GM23338 (cell line): ENCODE measurements at regions not wholly inside any gene's neighbourhood (a gene's known extent, or its start where the extent isn't known, plus 50 kb on each side); places are given as distances from the start of the nearest gene placed in this dataset.
"Not testable (repeated sequence)": the region's sequence is repeated elsewhere in the genome, so short reads cannot be mapped to it uniquely, and the experiment has no call there.

Source experiments
- ATAC-seq: fragments of 200-7000 bp; cut with Tn5 transposase; 3 replicates; pipeline ENCODE4 v1.9.1; 2020
- DNase-seq: peaks from one replicate; pipeline ENCODE4 v3.0.0-alpha.2; 2015; ENCODE audit warnings: low spot score
- H2AFZ ChIP-seq: fragments of 200-600 bp; sonication (generic); 2 replicates; pipeline ENCODE4 v1.8.0; 2016; ENCODE audit warnings: antibody characterized with exemption, mild to moderate bottlenecking, moderate library complexity
- H3F3A ChIP-seq: fragments of 200-600 bp; sonication (generic); replicated peaks from 2 replicates; pipeline ENCODE4 v1.8.0; 2017; ENCODE audit warnings: antibody characterized with exemption, mixed run types, low read depth
- H3K27ac ChIP-seq: fragments of 200-600 bp; sonication (generic); 2 replicates; pipeline ENCODE4 v1.6.1; 2016; ENCODE audit warnings: low read depth
- H3K27me3 ChIP-seq: fragments of 200-600 bp; sonication (generic); 2 replicates; pipeline ENCODE4 v1.8.0; 2016; ENCODE audit warnings: mild to moderate bottlenecking, mixed run types, moderate library complexity; ENCODE audit not compliant: insufficient read depth
- H3K36me3 ChIP-seq: fragments of 200-600 bp; sonication (generic); 2 replicates; pipeline ENCODE4 v1.8.0; 2016; ENCODE audit warnings: mild to moderate bottlenecking; ENCODE audit not compliant: insufficient read depth
- H3K4me1 ChIP-seq: fragments of 200-600 bp; sonication (generic); 2 replicates; pipeline ENCODE4 v1.8.0; 2016; ENCODE audit warnings: mild to moderate bottlenecking, moderate library complexity; ENCODE audit not compliant: insufficient read depth
- H3K4me2 ChIP-seq: fragments of 200-600 bp; sonication (generic); 2 replicates; pipeline ENCODE4 v1.7.1; 2017; ENCODE audit warnings: mixed run types
- H3K4me3 ChIP-seq: fragments of 200-600 bp; sonication (generic); 2 replicates; pipeline ENCODE4 v1.6.1; 2016; ENCODE audit warnings: mixed run types
- H3K79me2 ChIP-seq: fragments of 200-600 bp; sonication (generic); replicated peaks from 2 replicates; pipeline ENCODE4 v1.8.0; 2017; ENCODE audit warnings: mild to moderate bottlenecking; ENCODE audit not compliant: insufficient read depth
- H3K9me2 ChIP-seq: fragments of 200-600 bp; sonication (generic); 2 replicates; pipeline ENCODE4 v1.8.0; 2017; ENCODE audit not compliant: insufficient read depth
- H4K20me1 ChIP-seq: fragments of 200-600 bp; sonication (generic); replicated peaks from 2 replicates; pipeline ENCODE4 v1.8.0; 2017; ENCODE audit warnings: mild to moderate bottlenecking; ENCODE audit not compliant: insufficient read depth
- H3K27ac Mint-ChIP-seq: 2 replicates; pipeline ENCODE4 v1.8.0; 2020; ENCODE audit warnings: inconsistent platforms, mild to moderate bottlenecking, moderate library complexity, mixed read lengths
- H3K27me3 Mint-ChIP-seq: 3 replicates; pipeline ENCODE4 v1.8.0; 2022; ENCODE audit warnings: low read depth, mild to moderate bottlenecking, moderate library complexity, mixed read lengths, inconsistent platforms; ENCODE audit not compliant: insufficient read depth, poor library complexity
- H3K36me3 Mint-ChIP-seq: 3 replicates; pipeline ENCODE4 v1.8.0; 2021; ENCODE audit warnings: low read depth, mild to moderate bottlenecking, inconsistent platforms, moderate library complexity, mixed read lengths
- H3K4me1 Mint-ChIP-seq: 3 replicates; pipeline ENCODE4 v1.8.0; 2020; ENCODE audit warnings: mild to moderate bottlenecking, inconsistent platforms, mixed read lengths
- H3K4me3 Mint-ChIP-seq: 3 replicates; pipeline ENCODE4 v1.8.0; 2021; ENCODE audit warnings: moderate library complexity, mild to moderate bottlenecking, inconsistent platforms, mixed read lengths
- H3K9me3 Mint-ChIP-seq: 3 replicates; pipeline ENCODE4 v1.8.0; 2020; ENCODE audit warnings: moderate library complexity, mild to moderate bottlenecking, inconsistent platforms, mixed read lengths
- CREB1 ChIP-seq: fragments of 250-450 bp; sonication (Bioruptor Pico); IDR thresholded peaks from 2 replicates; pipeline ENCODE4 v1.5.0; 2020; ENCODE audit warnings: low read depth, mild to moderate bottlenecking, moderate library complexity
- EZH2 ChIP-seq: fragments of 200-600 bp; sonication (generic); IDR thresholded peaks from one replicate; pipeline ENCODE4 v1.8.0; 2017; ENCODE audit warnings: antibody characterized with exemption, mild to moderate bottlenecking, low read depth; ENCODE audit not compliant: unreplicated experiment
- EZH2phosphoT487 ChIP-seq: fragments of 200-600 bp; sonication (generic); IDR thresholded peaks from one replicate; pipeline ENCODE4 v1.8.1; 2018; ENCODE audit warnings: antibody characterized with exemption; ENCODE audit not compliant: unreplicated experiment
- JUNB ChIP-seq: IDR thresholded peaks from one replicate; pipeline ENCODE4 v1.6.1; 2016; ENCODE audit warnings: antibody characterized with exemption; ENCODE audit not compliant: unreplicated experiment
- NANOG ChIP-seq: IDR thresholded peaks from 2 replicates; pipeline ENCODE4 v1.6.1; 2016; ENCODE audit warnings: antibody characterized with exemption, borderline replicate concordance
- POLR2AphosphoS5 ChIP-seq: IDR thresholded peaks from 2 replicates; pipeline ENCODE4 v1.6.1; 2016; ENCODE audit warnings: antibody characterized with exemption, low read depth
- STAT1 ChIP-seq: IDR thresholded peaks from one replicate; pipeline ENCODE4 v1.6.1; 2016; ENCODE audit warnings: antibody characterized with exemption; ENCODE audit not compliant: unreplicated experiment
- TF ChIP-seq, protein P1 (sequence below), 2 experiments: fragments of 200-600 bp in 1 of 2; sonication (generic) in 1 of 2; conservative IDR thresholded peaks; 2 replicates each; pipeline versions ENCODE4 v1.5.1 to v1.6.1; 2016 to 2017; ENCODE audit warnings: antibody characterized with exemption in 2 of 2, low read depth in 2 of 2, mild to moderate bottlenecking in 2 of 2, moderate library complexity in 1 of 2
- TF ChIP-seq, protein P2 (sequence below): fragments of 250-450 bp; sonication (Bioruptor Pico); IDR thresholded peaks from 2 replicates; pipeline ENCODE4 v1.5.0; 2020; ENCODE audit warnings: mild to moderate bottlenecking, moderate library complexity
- TF ChIP-seq, protein P3 (sequence below): IDR thresholded peaks from one replicate; pipeline ENCODE4 v1.6.1; 2018; ENCODE audit warnings: antibody characterized with exemption; ENCODE audit not compliant: unreplicated experiment
- TF ChIP-seq, protein P4 (sequence below): IDR thresholded peaks from 2 replicates; pipeline ENCODE4 v1.6.1; 2016; ENCODE audit warnings: antibody characterized with exemption

DNA sequence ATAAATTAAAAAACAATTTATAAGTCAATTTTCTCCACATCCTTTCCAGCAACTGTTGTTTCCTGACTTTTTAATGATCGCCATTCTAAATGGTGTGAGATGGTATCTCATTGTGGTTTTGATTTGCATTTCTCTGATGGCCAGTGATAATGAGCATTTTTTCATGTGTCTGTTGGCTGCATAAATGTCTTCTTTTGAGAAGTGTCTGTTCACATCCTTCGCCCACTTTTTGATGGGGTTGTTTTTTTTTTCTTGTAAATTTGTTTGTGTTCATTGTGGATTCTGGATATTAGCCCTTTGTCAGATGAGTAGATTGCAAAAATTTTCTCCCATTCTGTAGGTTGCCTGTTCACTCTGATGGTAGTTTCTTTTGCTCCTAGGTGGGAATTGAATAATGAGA is 539.4 kb downstream of the ADCYAP1 start:
- H2AFZ ChIP-seq, H3K27ac ChIP-seq, H3K36me3 ChIP-seq, H3K9me2 ChIP-seq, H3K4me2 ChIP-seq, H3K4me3 Mint-ChIP-seq, H3K9me3 Mint-ChIP-seq, H3K27ac Mint-ChIP-seq, H3K27me3 ChIP-seq, DNase-seq, ATAC-seq, H3F3A ChIP-seq, H3K36me3 Mint-ChIP-seq, H3K79me2 ChIP-seq, H3K27me3 Mint-ChIP-seq, H3K4me1 Mint-ChIP-seq, H3K4me3 ChIP-seq, H3K4me1 ChIP-seq, H4K20me1 ChIP-seq: not testable (repeated sequence)

DNA sequence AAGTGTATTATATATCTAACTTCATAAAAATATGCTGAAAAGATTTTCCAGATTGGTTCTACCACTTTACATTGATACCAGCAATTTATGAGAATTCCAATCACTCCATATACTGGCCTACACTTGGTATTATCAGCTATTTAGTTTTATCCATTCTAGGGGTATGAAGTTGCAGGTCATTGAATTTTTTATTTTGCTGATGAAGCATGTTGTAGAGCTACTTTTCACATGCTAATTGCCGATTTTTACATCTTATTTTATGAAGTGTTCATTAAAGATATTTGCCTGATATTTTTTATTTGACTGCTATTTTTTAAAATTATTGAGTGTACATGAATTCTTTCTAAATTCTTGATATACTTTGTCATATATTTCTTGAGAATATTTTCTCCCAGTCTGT is 542.1 kb downstream of the ADCYAP1 start:
- Histone ChIP-seq H3K4me3 (no peak overlapping the region), H3K4me2 (no peak overlapping the region), H3K27me3 (no peaks in the 10 kb centered on the region), H3K27ac (no peak overlapping the region), H3K4me1 (no peaks in the 10 kb centered on the region), H3F3A (no peaks in the 10 kb centered on the region), H3K79me2 (no peaks in the 10 kb centered on the region), H3K9me2 (no peaks in the 10 kb centered on the region), H4K20me1 (no peaks in the 10 kb centered on the region), H2AFZ (no peak overlapping the region), H3K36me3 (no peaks in the 10 kb centered on the region)
- Mint-ChIP-seq H3K36me3 (no peaks in the 10 kb centered on the region), H3K27ac (no peak overlapping the region), H3K4me3 (no peak overlapping the region), H3K27me3 (no peaks in the 10 kb centered on the region), H3K4me1 (no peaks in the 10 kb centered on the region; the same call in 2 of the 3 replicates), H3K9me3 (no peaks in the 10 kb centered on the region)
- no peak for ATAC-seq
- no peak for DNase-seq
- TF ChIP-seq, protein P1, sequence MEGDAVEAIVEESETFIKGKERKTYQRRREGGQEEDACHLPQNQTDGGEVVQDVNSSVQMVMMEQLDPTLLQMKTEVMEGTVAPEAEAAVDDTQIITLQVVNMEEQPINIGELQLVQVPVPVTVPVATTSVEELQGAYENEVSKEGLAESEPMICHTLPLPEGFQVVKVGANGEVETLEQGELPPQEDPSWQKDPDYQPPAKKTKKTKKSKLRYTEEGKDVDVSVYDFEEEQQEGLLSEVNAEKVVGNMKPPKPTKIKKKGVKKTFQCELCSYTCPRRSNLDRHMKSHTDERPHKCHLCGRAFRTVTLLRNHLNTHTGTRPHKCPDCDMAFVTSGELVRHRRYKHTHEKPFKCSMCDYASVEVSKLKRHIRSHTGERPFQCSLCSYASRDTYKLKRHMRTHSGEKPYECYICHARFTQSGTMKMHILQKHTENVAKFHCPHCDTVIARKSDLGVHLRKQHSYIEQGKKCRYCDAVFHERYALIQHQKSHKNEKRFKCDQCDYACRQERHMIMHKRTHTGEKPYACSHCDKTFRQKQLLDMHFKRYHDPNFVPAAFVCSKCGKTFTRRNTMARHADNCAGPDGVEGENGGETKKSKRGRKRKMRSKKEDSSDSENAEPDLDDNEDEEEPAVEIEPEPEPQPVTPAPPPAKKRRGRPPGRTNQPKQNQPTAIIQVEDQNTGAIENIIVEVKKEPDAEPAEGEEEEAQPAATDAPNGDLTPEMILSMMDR (conservative IDR thresholded peaks at IDR 0.05; ENCODE audit: low read depth in 2 of 2), result no peak
- TF ChIP-seq, protein P2, sequence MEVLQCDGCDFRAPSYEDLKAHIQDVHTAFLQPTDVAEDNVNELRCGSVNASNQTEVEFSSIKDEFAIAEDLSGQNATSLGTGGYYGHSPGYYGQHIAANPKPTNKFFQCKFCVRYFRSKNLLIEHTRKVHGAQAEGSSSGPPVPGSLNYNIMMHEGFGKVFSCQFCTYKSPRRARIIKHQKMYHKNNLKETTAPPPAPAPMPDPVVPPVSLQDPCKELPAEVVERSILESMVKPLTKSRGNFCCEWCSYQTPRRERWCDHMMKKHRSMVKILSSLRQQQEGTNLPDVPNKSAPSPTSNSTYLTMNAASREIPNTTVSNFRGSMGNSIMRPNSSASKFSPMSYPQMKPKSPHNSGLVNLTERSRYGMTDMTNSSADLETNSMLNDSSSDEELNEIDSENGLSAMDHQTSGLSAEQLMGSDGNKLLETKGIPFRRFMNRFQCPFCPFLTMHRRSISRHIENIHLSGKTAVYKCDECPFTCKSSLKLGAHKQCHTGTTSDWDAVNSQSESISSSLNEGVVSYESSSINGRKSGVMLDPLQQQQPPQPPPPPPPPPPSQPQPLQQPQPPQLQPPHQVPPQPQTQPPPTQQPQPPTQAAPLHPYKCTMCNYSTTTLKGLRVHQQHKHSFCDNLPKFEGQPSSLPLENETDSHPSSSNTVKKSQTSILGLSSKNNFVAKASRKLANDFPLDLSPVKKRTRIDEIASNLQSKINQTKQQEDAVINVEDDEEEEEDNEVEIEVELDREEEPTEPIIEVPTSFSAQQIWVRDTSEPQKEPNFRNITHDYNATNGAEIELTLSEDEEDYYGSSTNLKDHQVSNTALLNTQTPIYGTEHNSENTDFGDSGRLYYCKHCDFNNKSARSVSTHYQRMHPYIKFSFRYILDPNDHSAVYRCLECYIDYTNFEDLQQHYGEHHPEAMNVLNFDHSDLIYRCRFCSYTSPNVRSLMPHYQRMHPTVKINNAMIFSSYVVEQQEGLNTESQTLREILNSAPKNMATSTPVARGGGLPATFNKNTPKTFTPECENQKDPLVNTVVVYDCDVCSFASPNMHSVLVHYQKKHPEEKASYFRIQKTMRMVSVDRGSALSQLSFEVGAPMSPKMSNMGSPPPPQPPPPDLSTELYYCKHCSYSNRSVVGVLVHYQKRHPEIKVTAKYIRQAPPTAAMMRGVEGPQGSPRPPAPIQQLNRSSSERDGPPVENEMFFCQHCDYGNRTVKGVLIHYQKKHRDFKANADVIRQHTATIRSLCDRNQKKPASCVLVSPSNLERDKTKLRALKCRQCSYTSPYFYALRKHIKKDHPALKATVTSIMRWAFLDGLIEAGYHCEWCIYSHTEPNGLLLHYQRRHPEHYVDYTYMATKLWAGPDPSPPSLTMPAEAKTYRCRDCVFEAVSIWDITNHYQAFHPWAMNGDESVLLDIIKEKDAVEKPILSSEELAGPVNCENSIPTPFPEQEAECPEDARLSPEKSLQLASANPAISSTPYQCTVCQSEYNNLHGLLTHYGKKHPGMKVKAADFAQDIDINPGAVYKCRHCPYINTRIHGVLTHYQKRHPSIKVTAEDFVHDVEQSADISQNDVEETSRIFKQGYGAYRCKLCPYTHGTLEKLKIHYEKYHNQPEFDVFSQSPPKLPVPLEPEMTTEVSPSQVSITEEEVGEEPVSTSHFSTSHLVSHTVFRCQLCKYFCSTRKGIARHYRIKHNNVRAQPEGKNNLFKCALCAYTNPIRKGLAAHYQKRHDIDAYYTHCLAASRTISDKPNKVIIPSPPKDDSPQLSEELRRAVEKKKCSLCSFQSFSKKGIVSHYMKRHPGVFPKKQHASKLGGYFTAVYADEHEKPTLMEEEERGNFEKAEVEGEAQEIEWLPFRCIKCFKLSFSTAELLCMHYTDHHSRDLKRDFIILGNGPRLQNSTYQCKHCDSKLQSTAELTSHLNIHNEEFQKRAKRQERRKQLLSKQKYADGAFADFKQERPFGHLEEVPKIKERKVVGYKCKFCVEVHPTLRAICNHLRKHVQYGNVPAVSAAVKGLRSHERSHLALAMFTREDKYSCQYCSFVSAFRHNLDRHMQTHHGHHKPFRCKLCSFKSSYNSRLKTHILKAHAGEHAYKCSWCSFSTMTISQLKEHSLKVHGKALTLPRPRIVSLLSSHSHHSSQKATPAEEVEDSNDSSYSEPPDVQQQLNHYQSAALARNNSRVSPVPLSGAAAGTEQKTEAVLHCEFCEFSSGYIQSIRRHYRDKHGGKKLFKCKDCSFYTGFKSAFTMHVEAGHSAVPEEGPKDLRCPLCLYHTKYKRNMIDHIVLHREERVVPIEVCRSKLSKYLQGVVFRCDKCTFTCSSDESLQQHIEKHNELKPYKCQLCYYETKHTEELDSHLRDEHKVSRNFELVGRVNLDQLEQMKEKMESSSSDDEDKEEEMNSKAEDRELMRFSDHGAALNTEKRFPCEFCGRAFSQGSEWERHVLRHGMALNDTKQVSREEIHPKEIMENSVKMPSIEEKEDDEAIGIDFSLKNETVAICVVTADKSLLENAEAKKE (CRISPR knock-in tag), result no peak
- TF ChIP-seq, protein P3, sequence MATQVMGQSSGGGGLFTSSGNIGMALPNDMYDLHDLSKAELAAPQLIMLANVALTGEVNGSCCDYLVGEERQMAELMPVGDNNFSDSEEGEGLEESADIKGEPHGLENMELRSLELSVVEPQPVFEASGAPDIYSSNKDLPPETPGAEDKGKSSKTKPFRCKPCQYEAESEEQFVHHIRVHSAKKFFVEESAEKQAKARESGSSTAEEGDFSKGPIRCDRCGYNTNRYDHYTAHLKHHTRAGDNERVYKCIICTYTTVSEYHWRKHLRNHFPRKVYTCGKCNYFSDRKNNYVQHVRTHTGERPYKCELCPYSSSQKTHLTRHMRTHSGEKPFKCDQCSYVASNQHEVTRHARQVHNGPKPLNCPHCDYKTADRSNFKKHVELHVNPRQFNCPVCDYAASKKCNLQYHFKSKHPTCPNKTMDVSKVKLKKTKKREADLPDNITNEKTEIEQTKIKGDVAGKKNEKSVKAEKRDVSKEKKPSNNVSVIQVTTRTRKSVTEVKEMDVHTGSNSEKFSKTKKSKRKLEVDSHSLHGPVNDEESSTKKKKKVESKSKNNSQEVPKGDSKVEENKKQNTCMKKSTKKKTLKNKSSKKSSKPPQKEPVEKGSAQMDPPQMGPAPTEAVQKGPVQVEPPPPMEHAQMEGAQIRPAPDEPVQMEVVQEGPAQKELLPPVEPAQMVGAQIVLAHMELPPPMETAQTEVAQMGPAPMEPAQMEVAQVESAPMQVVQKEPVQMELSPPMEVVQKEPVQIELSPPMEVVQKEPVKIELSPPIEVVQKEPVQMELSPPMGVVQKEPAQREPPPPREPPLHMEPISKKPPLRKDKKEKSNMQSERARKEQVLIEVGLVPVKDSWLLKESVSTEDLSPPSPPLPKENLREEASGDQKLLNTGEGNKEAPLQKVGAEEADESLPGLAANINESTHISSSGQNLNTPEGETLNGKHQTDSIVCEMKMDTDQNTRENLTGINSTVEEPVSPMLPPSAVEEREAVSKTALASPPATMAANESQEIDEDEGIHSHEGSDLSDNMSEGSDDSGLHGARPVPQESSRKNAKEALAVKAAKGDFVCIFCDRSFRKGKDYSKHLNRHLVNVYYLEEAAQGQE, result no peak
- TF ChIP-seq NANOG (no peak), JUNB (no peak), EZH2 (no peak), STAT1 (no peak), EZH2phosphoT487 (no peak), CREB1 (CRISPR knock-in tag) (no peak), POLR2AphosphoS5 (no peak)
- TF ChIP-seq, protein P4, sequence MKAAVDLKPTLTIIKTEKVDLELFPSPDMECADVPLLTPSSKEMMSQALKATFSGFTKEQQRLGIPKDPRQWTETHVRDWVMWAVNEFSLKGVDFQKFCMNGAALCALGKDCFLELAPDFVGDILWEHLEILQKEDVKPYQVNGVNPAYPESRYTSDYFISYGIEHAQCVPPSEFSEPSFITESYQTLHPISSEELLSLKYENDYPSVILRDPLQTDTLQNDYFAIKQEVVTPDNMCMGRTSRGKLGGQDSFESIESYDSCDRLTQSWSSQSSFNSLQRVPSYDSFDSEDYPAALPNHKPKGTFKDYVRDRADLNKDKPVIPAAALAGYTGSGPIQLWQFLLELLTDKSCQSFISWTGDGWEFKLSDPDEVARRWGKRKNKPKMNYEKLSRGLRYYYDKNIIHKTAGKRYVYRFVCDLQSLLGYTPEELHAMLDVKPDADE, result no peak
